B cell (primary cell): ENCODE measurements at regions not wholly inside any gene's neighbourhood (a gene's known extent, or its start where the extent isn't known, plus 50 kb on each side); places are given as distances from the start of the nearest gene placed in this dataset.

Source experiments
- ATAC-seq: fragments of 200-7000 bp; cut with Tn5 transposase; one replicate; pipeline ENCODE4 v1.10.0; 2021; ENCODE audit warnings: low read depth, mild to moderate bottlenecking, moderate number of reproducible peaks, moderate library complexity
- CTCF ChIA-PET: fragments of 350-600 bp; sonication (Branson Sonifier 250); formaldehyde crosslinking; loops from one replicate; lab custom pipeline; 2021; ENCODE audit warnings: antibody characterized with exemption, inconsistent platforms; lab: Charles Lee
- POLR2A ChIA-PET: fragments of 350-600 bp; sonication (Branson Sonifier 250); formaldehyde crosslinking; loops from one replicate; lab custom pipeline; 2021; ENCODE audit warnings: antibody characterized with exemption; lab: Charles Lee
- DNase-seq: peaks from one replicate; pipeline ENCODE4 v3.0.0; 2013
- H2AFZ ChIP-seq: 2 replicates; pipeline ENCODE4 v1.6.1; 2012; ENCODE audit warnings: mild to moderate bottlenecking, low read depth, low read length; ENCODE audit not compliant: insufficient read depth, poor library complexity, severe bottlenecking
- H3K27ac ChIP-seq, 2 donors: 1 replicate in 1 of 2; 2 replicates in 1 of 2; pipeline ENCODE4 v1.5.1; 2012 to 2013; ENCODE audit warnings: low read length in 2 of 2, mild to moderate bottlenecking in 2 of 2, moderate library complexity in 1 of 2
- H3K27me3 ChIP-seq, 4 experiments: fragments of 200-600 bp in 1 of 4; sonication (generic) in 1 of 4; replicated peaks in 1 of 4; 1 replicate in 2 of 4; 2 replicates in 2 of 4; pipeline versions ENCODE4 v1.6.1 to v1.7.0; 2013 to 2016; ENCODE audit warnings: low read length in 3 of 4, mild to moderate bottlenecking in 2 of 4, mixed read lengths in 1 of 4, moderate library complexity in 1 of 4; ENCODE audit not compliant: insufficient read depth in 4 of 4, control insufficient read depth in 3 of 4; ENCODE audit errors: control extremely low read depth in 1 of 4
- H3K36me3 ChIP-seq, 2 experiments: replicated peaks in 1 of 2; 1 replicate in 1 of 2; 2 replicates in 1 of 2; pipeline versions ENCODE4 v1.6.1 to v1.7.1; 2013; ENCODE audit warnings: low read length in 1 of 2; ENCODE audit not compliant: insufficient read depth in 2 of 2, control insufficient read depth in 1 of 2; ENCODE audit errors: control extremely low read depth in 1 of 2, extremely low read depth in 1 of 2
- H3K4me1 ChIP-seq, 2 donors: fragments of 200-600 bp in 1 of 2; sonication (generic) in 1 of 2; 1 replicate in 1 of 2; 2 replicates in 1 of 2; pipeline versions ENCODE4 v1.5.1 to v1.6.1; 2013 to 2017; ENCODE audit warnings: low read length in 2 of 2; ENCODE audit not compliant: control insufficient read depth in 2 of 2, insufficient read depth in 2 of 2
- H3K4me2 ChIP-seq: replicated peaks from 2 replicates; pipeline ENCODE3; 2012; ENCODE audit warnings: mild to moderate bottlenecking, low read depth, low read length; ENCODE audit not compliant: poor library complexity, severe bottlenecking
- H3K4me3 ChIP-seq, 5 experiments: fragments of 200-600 bp in 1 of 5; sonication (generic) in 1 of 5; 1 replicate in 3 of 5; 2 replicates in 2 of 5; pipeline versions ENCODE4 v1.5.1 to v1.7.0; 2011 to 2016; ENCODE audit warnings: low read length in 4 of 5, mild to moderate bottlenecking in 4 of 5, low read depth in 2 of 5, control low read depth in 1 of 5, moderate library complexity in 1 of 5; ENCODE audit not compliant: insufficient read depth in 1 of 5; ENCODE audit errors: control extremely low read depth in 1 of 5, extremely low read depth in 1 of 5
- H3K79me2 ChIP-seq: fragments of 200-600 bp; sonication (generic); one replicate; pipeline ENCODE4 v1.6.0; 2016; ENCODE audit warnings: low read length; ENCODE audit not compliant: control insufficient read depth, insufficient read depth
- H3K9ac ChIP-seq: fragments of 200-600 bp; sonication (generic); 2 replicates; pipeline ENCODE4 v1.6.1; 2017; ENCODE audit warnings: mild to moderate bottlenecking, low read length, moderate library complexity
- H3K9me3 ChIP-seq, 3 donors: one replicate each; pipeline versions ENCODE4 v1.6.1 to v1.7.1; 2013; ENCODE audit warnings: low read length in 2 of 3; ENCODE audit not compliant: control insufficient read depth in 2 of 3, insufficient read depth in 1 of 3; ENCODE audit errors: control extremely low read depth in 1 of 3
- H4K20me1 ChIP-seq: 2 replicates; pipeline ENCODE4 v1.6.0; 2012; ENCODE audit warnings: mild to moderate bottlenecking, low read length; ENCODE audit not compliant: insufficient read depth, control insufficient read depth, poor library complexity, severe bottlenecking
- H3K27ac Mint-ChIP-seq: one replicate; pipeline ENCODE4 v1.8.0; 2021; ENCODE audit warnings: mixed read lengths
- H3K27me3 Mint-ChIP-seq: one replicate; pipeline ENCODE4 v1.8.0; 2021; ENCODE audit warnings: mixed read lengths
- H3K4me1 Mint-ChIP-seq: one replicate; pipeline ENCODE4 v1.8.0; 2021; ENCODE audit warnings: mixed read lengths
- H3K4me3 Mint-ChIP-seq: one replicate; pipeline ENCODE4 v1.8.0; 2021; ENCODE audit warnings: mixed read lengths
- H3K9me3 Mint-ChIP-seq: one replicate; pipeline ENCODE4 v1.8.0; 2022; ENCODE audit warnings: mixed read lengths; ENCODE audit not compliant: insufficient read depth
- EZH2 ChIP-seq: IDR thresholded peaks from 2 replicates; pipeline ENCODE4 v1.6.1; 2012; ENCODE audit warnings: borderline replicate concordance, low read depth, mild to moderate bottlenecking, moderate library complexity, low read length; ENCODE audit not compliant: insufficient read depth, poor library complexity, severe bottlenecking
- WGBS: methylation state at CpG from one replicate; pipeline ENCODE4 v1.1.5; 2013; ENCODE audit warnings: missing lambda C conversion rate; ENCODE audit not compliant: insufficient coverage; 5-methylcytosine and 5-hydroxymethylcytosine counted together
- intact Hi-C: fragments of 100-400 bp; cut with micrococcal nuclease; formaldehyde crosslinking; loops from one replicate; pipeline ENCODE4 v1.10.0; 2022
- TF ChIP-seq, protein P1 (sequence below): fragments of 200-600 bp; IDR thresholded peaks from one replicate; pipeline ENCODE4 v1.8.0; 2022; ENCODE audit warnings: antibody characterized with exemption, mild to moderate bottlenecking

DNA sequence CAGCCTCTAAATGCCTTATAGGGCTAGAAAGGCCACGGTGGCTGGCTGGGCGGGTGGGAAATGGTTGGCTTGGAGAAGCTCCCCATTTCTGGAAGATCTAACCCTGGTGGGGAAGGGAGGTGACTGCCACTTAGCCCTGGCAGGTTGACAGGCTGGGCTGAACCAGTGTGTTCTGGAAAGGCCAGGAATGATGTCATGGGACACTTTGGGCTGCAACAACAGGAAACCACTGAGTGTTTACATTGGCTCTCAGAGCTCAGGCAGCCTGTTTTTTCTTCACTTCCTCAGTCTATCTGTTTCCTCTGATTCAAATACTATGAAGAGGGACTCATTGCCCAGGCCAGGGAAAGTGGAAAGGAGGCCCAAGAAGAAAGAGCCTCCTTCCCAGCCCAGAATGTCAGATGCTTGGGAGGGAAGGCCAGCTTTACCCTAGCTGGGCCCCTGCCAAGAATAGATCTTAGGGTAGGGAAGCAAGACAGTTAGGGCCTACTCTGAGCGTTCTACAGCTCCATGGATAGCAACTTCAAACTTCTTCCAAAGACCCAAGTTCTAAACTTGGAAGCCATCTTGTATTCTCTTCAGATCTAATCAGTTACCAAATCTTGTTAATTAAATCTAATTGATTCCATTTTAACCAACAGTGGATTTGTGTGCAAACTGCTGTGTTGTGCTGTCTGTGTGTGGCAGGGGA, 65.8 kb upstream of the MSN start:
- Histone ChIP-seq H3K27ac (peak overlapping the region; percentile 80 to 82), H3K9me3 (no peaks in the 10 kb centered on the region), H3K4me3 (no peak overlapping the region), H3K4me2 (peak overlapping the region; percentile 47), H4K20me1 (no peaks in the 10 kb centered on the region), H2AFZ (peak overlapping the region; percentile 26), H3K79me2 (peaks cover 22% of the 10 kb centered on the region), H3K9ac (no peak overlapping the region), H3K36me3 (no peaks in the 10 kb centered on the region), H3K4me1 (peaks cover 48 to 53% of the 10 kb centered on the region in 2 donors), H3K27me3 (no peaks in the 10 kb centered on the region)
- Mint-ChIP-seq H3K9me3 (no peaks in the 10 kb centered on the region), H3K27me3 (no peaks in the 10 kb centered on the region), H3K4me3 (peak overlapping the region; percentile 71), H3K4me1 (peaks cover 53% of the 10 kb centered on the region), H3K27ac (peak overlapping the region; percentile 95)
- CTCF ChIA-PET: interaction anchor here (0.6 to 1.5 kb wide), 3 partner anchors 9 to 85 kb away, joined by 3 to 4 read pairs (median 3); no protein-coding TSS in a partner anchor
- intact Hi-C loops: no loop called here
- peak; percentile 85 for ATAC-seq
- TF ChIP-seq, protein P1, sequence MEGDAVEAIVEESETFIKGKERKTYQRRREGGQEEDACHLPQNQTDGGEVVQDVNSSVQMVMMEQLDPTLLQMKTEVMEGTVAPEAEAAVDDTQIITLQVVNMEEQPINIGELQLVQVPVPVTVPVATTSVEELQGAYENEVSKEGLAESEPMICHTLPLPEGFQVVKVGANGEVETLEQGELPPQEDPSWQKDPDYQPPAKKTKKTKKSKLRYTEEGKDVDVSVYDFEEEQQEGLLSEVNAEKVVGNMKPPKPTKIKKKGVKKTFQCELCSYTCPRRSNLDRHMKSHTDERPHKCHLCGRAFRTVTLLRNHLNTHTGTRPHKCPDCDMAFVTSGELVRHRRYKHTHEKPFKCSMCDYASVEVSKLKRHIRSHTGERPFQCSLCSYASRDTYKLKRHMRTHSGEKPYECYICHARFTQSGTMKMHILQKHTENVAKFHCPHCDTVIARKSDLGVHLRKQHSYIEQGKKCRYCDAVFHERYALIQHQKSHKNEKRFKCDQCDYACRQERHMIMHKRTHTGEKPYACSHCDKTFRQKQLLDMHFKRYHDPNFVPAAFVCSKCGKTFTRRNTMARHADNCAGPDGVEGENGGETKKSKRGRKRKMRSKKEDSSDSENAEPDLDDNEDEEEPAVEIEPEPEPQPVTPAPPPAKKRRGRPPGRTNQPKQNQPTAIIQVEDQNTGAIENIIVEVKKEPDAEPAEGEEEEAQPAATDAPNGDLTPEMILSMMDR: no peak
- no peak for TF ChIP-seq EZH2
- DNase-seq: peak; percentile 28
- POLR2A ChIA-PET: interaction anchor here (0.7 to 1.6 kb wide), 4 partner anchors 23 to 66 kb away, joined by 3 to 8 read pairs (median 4); partner anchors contain the start of gene MSN
- no CpG with 5 or more reads among the region's 3 CpGs for WGBS

DNA sequence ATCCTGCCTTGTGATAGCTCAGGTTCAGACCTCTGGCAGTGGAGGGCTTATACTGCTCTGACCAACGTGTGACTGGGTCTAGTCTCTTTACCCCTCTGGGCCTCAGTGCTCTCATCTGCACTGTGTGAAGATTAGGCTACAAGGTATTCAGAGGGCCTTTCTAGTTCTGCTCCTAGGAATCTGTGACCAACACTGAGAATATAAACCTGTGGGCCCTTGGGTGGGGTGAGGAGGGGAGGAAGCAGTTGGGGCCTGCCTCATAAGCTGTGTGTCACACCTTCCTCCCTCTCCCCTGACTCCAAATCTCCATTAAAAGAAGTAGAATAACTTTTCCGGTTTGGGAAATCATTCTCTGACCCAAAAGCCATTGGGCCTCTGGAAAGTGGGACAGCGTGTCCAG, 66.3 kb upstream of the MSN start:
- intact Hi-C loops: no loop called here
- no peaks in the 10 kb centered on the region for H3K9me3 ChIP-seq
- Mint-ChIP-seq H3K9me3 (no peaks in the 10 kb centered on the region), H3K4me1 (peaks cover 57% of the 10 kb centered on the region), H3K27me3 (no peaks in the 10 kb centered on the region), H3K27ac (peak overlapping the region; percentile 95), H3K4me3 (peak overlapping the region; percentile 71)
- WGBS: 83% methylated on average over 1 of the region's 3 CpGs
- H4K20me1 ChIP-seq: no peaks in the 10 kb centered on the region
- DNase-seq (no peak), ATAC-seq (peak; percentile 9)
- H3K27me3 ChIP-seq: no peaks in the 10 kb centered on the region
- TF ChIP-seq, protein P1: no peak
- no peak for TF ChIP-seq EZH2
- peak overlapping the region; percentile 26 for H2AFZ ChIP-seq
- H3K4me1 ChIP-seq: peaks cover 54 to 59% of the 10 kb centered on the region in 2 donors
- no peak overlapping the region for H3K4me3 ChIP-seq
- peak overlapping the region; percentile 80 to 82 for H3K27ac ChIP-seq
- ChIA-PET CTCF (interaction anchor here (1.2 to 1.5 kb wide), 3 partner anchors 85 to 405 kb away, joined by 3 to 4 read pairs (median 3); no protein-coding TSS in a partner anchor), POLR2A (interaction anchor here (1.6 kb wide), 1 partner anchor 67 kb away, joined by 8 read pairs; the partner anchor contains the start of gene MSN)
- H3K4me2 ChIP-seq: peak overlapping the region; percentile 47
- peaks cover 22% of the 10 kb centered on the region for H3K79me2 ChIP-seq
- H3K9ac ChIP-seq: peak overlapping the region; percentile 18
- no peaks in the 10 kb centered on the region for H3K36me3 ChIP-seq
